Naive thymus-derived CD4-positive, alpha-beta T cell (primary cell): ENCODE measurements at regions not wholly inside any gene's neighbourhood (a gene's known extent, or its start where the extent isn't known, plus 50 kb on each side); places are given as distances from the start of the nearest gene placed in this dataset.

Experiments
- ATAC-seq: fragments of 150-1000 bp; cut with Tn5 transposase; 2 replicates; pipeline ENCODE4 v1.10.0; 2021; ENCODE audit warnings: mild to moderate bottlenecking, moderate library complexity
- CTCF ChIA-PET: fragments of 350-600 bp; sonication (Branson Sonifier 250); formaldehyde crosslinking; loops from one replicate; lab custom pipeline; 2021; ENCODE audit warnings: antibody characterized with exemption; lab: Charles Lee
- POLR2A ChIA-PET: fragments of 350-600 bp; sonication (Branson Sonifier 250); formaldehyde crosslinking; loops from one replicate; lab custom pipeline; 2021; ENCODE audit warnings: antibody characterized with exemption, inconsistent platforms; lab: Charles Lee
- DNase-seq, 9 donors: peaks; one replicate each; pipeline versions ENCODE4 v3.0.0 to v3.0.0-alpha.2; 2020 to 2022; ENCODE audit warnings: mixed read lengths in 1 of 9
- H3K27ac ChIP-seq: one replicate; pipeline ENCODE4 v1.7.0; 2013; ENCODE audit warnings: mild to moderate bottlenecking, low read depth, low read length, moderate library complexity
- H3K27me3 ChIP-seq, 2 donors: one replicate each; pipeline ENCODE4 v1.7.0; 2013; ENCODE audit warnings: low read length in 2 of 2, mild to moderate bottlenecking in 2 of 2, moderate library complexity in 2 of 2; ENCODE audit not compliant: control insufficient read depth in 2 of 2, insufficient read depth in 2 of 2
- H3K36me3 ChIP-seq, 3 experiments: 1 replicate in 2 of 3; 2 replicates in 1 of 3; pipeline ENCODE4 v1.7.0; 2013; ENCODE audit warnings: low read length in 3 of 3, mild to moderate bottlenecking in 3 of 3, moderate library complexity in 1 of 3; ENCODE audit not compliant: insufficient read depth in 3 of 3, control insufficient read depth in 2 of 3
- H3K4me1 ChIP-seq, 2 donors: one replicate each; pipeline ENCODE4 v1.7.0; 2013; ENCODE audit warnings: low read length in 2 of 2, mild to moderate bottlenecking in 2 of 2, moderate library complexity in 1 of 2; ENCODE audit not compliant: control insufficient read depth in 2 of 2, insufficient read depth in 2 of 2
- H3K4me3 ChIP-seq: 2 replicates; pipeline ENCODE4 v1.7.0; 2013; ENCODE audit warnings: mild to moderate bottlenecking, low read length
- H3K9me3 ChIP-seq, 3 experiments: 1 replicate in 2 of 3; 2 replicates in 1 of 3; pipeline ENCODE4 v1.7.0; 2013; ENCODE audit warnings: low read length in 3 of 3; ENCODE audit not compliant: control insufficient read depth in 2 of 3
- H3K27ac Mint-ChIP-seq, 9 donors: one replicate each; pipeline ENCODE4 v1.8.0; 2020 to 2022; ENCODE audit warnings: mixed read lengths in 9 of 9, mild to moderate bottlenecking in 8 of 9, moderate library complexity in 5 of 9, inconsistent platforms in 2 of 9
- H3K27me3 Mint-ChIP-seq, 5 donors: one replicate each; pipeline ENCODE4 v1.8.0; 2021 to 2022; ENCODE audit warnings: mixed read lengths in 5 of 5, mild to moderate bottlenecking in 1 of 5
- H3K36me3 Mint-ChIP-seq, 5 donors: one replicate each; pipeline ENCODE4 v1.8.0; 2020 to 2022; ENCODE audit warnings: mixed read lengths in 5 of 5, mild to moderate bottlenecking in 3 of 5, inconsistent platforms in 1 of 5
- H3K4me1 Mint-ChIP-seq, 7 donors: one replicate each; pipeline ENCODE4 v1.8.0; 2020 to 2022; ENCODE audit warnings: mixed read lengths in 7 of 7, mild to moderate bottlenecking in 3 of 7, inconsistent platforms in 1 of 7
- H3K4me3 Mint-ChIP-seq, 10 donors: one replicate each; pipeline ENCODE4 v1.8.0; 2020 to 2022; ENCODE audit warnings: mild to moderate bottlenecking in 10 of 10, mixed read lengths in 10 of 10, moderate library complexity in 6 of 10, inconsistent platforms in 2 of 10
- H3K9me3 Mint-ChIP-seq, 11 donors: one replicate each; pipeline ENCODE4 v1.8.0; 2020 to 2022; ENCODE audit warnings: mixed read lengths in 11 of 11, mild to moderate bottlenecking in 4 of 11, inconsistent platforms in 1 of 11, moderate library complexity in 1 of 11
- intact Hi-C, 2 donors: fragments of 100-400 bp; cut with micrococcal nuclease; formaldehyde crosslinking; loops; one replicate each; pipeline ENCODE4 v1.15.1; 2023

DNA sequence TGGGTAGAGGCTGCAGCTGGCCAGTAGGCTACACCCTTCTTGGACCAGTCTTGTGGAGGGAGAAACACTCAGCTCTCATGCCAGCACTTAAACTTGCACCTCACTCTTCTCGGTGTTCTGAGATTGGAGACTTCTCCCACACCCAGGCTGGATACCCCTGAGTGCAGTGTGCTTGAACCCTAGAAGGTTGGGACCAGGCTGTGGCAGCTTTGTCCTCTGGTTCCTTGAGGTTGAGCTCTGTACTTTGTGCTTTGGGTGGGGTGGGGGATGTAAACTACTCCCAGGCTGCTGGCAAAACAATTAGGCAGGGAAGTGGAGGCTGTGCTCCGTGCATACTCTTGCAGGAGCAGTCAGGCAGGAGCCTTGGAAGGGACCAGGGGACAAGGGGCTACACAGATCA is 143.6 kb upstream of the GNPDA2 start:
- H3K36me3 Mint-ChIP-seq: no peaks in the 10 kb centered on the region
- H3K27ac Mint-ChIP-seq: no peak overlapping the region

DNA sequence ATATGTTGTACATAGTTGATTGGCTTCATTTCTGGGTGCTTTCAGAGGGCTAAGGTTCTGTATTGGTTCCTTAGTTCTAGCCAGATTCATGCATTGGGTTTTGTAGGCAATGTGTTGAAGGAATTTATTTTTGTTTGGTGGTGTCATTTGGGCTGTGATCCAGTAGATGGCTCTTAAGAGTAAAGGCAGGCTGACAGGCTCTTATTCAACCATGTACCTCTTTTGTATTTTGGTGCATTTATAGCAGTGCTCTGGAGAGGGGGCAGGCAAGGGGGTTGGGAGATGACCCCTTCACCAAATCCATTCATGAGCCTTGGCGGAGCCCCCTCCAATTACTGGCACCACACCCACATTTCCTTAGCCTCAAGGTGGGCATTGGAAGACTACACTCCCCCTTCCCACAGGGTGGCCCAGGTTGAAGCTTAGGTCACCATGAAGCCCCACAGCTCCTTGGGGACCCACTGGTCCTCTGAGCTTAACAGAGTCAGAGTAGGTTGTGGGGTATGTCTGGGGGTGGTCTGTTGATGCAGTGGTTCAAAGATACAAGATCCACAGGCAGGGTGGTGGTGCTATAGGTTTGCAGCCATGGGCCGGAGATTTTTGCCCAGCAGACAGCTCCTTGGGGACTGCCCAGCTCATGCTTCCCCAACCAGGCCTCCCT is 143.0 kb upstream of the GNPDA2 start:
- intact Hi-C loops: no loop called here
- Mint-ChIP-seq H3K9me3 (peaks cover 0 to 7% (median 1%) of the 10 kb centered on the region in 11 donors), H3K27ac (no peak overlapping the region), H3K27me3 (peaks cover 0 to 5% (median 0%) of the 10 kb centered on the region in 5 donors), H3K4me3 (no peak overlapping the region), H3K4me1 (no peaks in the 10 kb centered on the region), H3K36me3 (no peaks in the 10 kb centered on the region)
- ChIA-PET CTCF (no interaction called here), POLR2A (no interaction called here)
- DNase-seq: no peak
- Histone ChIP-seq H3K27me3 (no peaks in the 10 kb centered on the region), H3K4me3 (no peak overlapping the region), H3K4me1 (no peaks in the 10 kb centered on the region), H3K27ac (no peak overlapping the region), H3K9me3 (no peaks in the 10 kb centered on the region), H3K36me3 (no peaks in the 10 kb centered on the region)
- ATAC-seq: no peak

More for the DNA sequence above, 143.6 kb upstream of the GNPDA2 start:
- Mint-ChIP-seq H3K27me3 (no peaks in the 10 kb centered on the region), H3K9me3 (peaks cover 0 to 7% (median 0%) of the 10 kb centered on the region in 11 donors), H3K4me3 (no peak overlapping the region), H3K4me1 (no peaks in the 10 kb centered on the region)
- H3K36me3 ChIP-seq: no peaks in the 10 kb centered on the region
- no peak for DNase-seq
- ChIA-PET CTCF (no interaction called here), POLR2A (no interaction called here)
- no peaks in the 10 kb centered on the region for H3K27me3 ChIP-seq
- intact Hi-C loops: no loop called here
- no peak for ATAC-seq
- H3K4me3 ChIP-seq: no peak overlapping the region
- no peaks in the 10 kb centered on the region for H3K9me3 ChIP-seq
- H3K27ac ChIP-seq: no peak overlapping the region
- H3K4me1 ChIP-seq: no peaks in the 10 kb centered on the region

GRCh38 chr4:44861756-44862155 is 135.4 kb upstream of the GNPDA2 start:
- intact Hi-C loops: no loop called here
- Mint-ChIP-seq H3K4me3 (no peak overlapping the region), H3K9me3 (peaks cover 0 to 7% (median 0%) of the 10 kb centered on the region in 11 donors), H3K36me3 (no peaks in the 10 kb centered on the region), H3K27ac (no peak overlapping the region), H3K27me3 (peaks cover 0 to 5% (median 0%) of the 10 kb centered on the region in 5 donors), H3K4me1 (no peaks in the 10 kb centered on the region)
- Histone ChIP-seq H3K36me3 (no peaks in the 10 kb centered on the region), H3K9me3 (no peaks in the 10 kb centered on the region), H3K4me1 (no peaks in the 10 kb centered on the region), H3K4me3 (no peak overlapping the region), H3K27me3 (no peaks in the 10 kb centered on the region), H3K27ac (no peak overlapping the region)
- POLR2A ChIA-PET: interaction anchor here (0.6 kb wide), 1 partner anchor 45 kb away, joined by 4 read pairs; no protein-coding TSS in a partner anchor
- CTCF ChIA-PET: no interaction called here
- DNase-seq: no peak
- no peak for ATAC-seq

GRCh38 chr4:44859477-44859876 is 133.1 kb upstream of the GNPDA2 start:
- no peak overlapping the region for H3K4me3 Mint-ChIP-seq
- Histone ChIP-seq H3K27ac (no peak overlapping the region), H3K9me3 (no peaks in the 10 kb centered on the region), H3K4me1 (no peaks in the 10 kb centered on the region), H3K4me3 (no peak overlapping the region), H3K27me3 (no peaks in the 10 kb centered on the region), H3K36me3 (no peaks in the 10 kb centered on the region)
- no peaks in the 10 kb centered on the region for H3K4me1 Mint-ChIP-seq
- no peaks in the 10 kb centered on the region for H3K36me3 Mint-ChIP-seq
- POLR2A ChIA-PET: no interaction called here
- CTCF ChIA-PET: no interaction called here
- intact Hi-C loops: no loop called here
- ATAC-seq (no peak), DNase-seq (no peak)
- H3K27ac Mint-ChIP-seq: no peak overlapping the region
- peaks cover 0 to 3% (median 0%) of the 10 kb centered on the region in 5 donors for H3K27me3 Mint-ChIP-seq
- peaks cover 0 to 7% (median 0%) of the 10 kb centered on the region in 11 donors for H3K9me3 Mint-ChIP-seq

- Histone ChIP-seq H3K9me3 (no peaks in the 10 kb centered on the region), H3K4me1 (no peaks in the 10 kb centered on the region), H3K27me3 (no peaks in the 10 kb centered on the region), H3K36me3 (no peaks in the 10 kb centered on the region), H3K4me3 (no peak overlapping the region), H3K27ac (no peak overlapping the region)
- Mint-ChIP-seq H3K9me3 (peaks cover 0 to 14% (median 3%) of the 10 kb centered on the region in 11 donors), H3K27me3 (no peaks in the 10 kb centered on the region), H3K4me3 (no peak overlapping the region), H3K36me3 (no peaks in the 10 kb centered on the region), H3K27ac (no peak overlapping the region), H3K4me1 (no peaks in the 10 kb centered on the region)
- POLR2A ChIA-PET: no interaction called here
- ATAC-seq (no peak), DNase-seq (no peak)
- CTCF ChIA-PET: no interaction called here
- intact Hi-C loops: no loop called here
Observed at GRCh38 chr4:44848466-44848865, 122.1 kb upstream of the GNPDA2 start.

- Histone ChIP-seq H3K36me3 (no peaks in the 10 kb centered on the region), H3K4me3 (no peak overlapping the region), H3K4me1 (no peaks in the 10 kb centered on the region), H3K27me3 (no peaks in the 10 kb centered on the region), H3K27ac (no peak overlapping the region), H3K9me3 (no peaks in the 10 kb centered on the region)
- DNase-seq (no peak), ATAC-seq (no peak)
- no peaks in the 10 kb centered on the region for H3K36me3 Mint-ChIP-seq
- POLR2A ChIA-PET: no interaction called here
- H3K9me3 Mint-ChIP-seq: peaks cover 0 to 8% (median 0%) of the 10 kb centered on the region in 11 donors
- peaks cover 0 to 6% (median 0%) of the 10 kb centered on the region in 5 donors for H3K27me3 Mint-ChIP-seq
- no peaks in the 10 kb centered on the region for H3K4me1 Mint-ChIP-seq
- H3K27ac Mint-ChIP-seq: no peak overlapping the region
- intact Hi-C loops: no loop called here
- CTCF ChIA-PET: no interaction called here
- no peak overlapping the region for H3K4me3 Mint-ChIP-seq
Observed at GRCh38 chr4:44845993-44846392, 119.6 kb upstream of the GNPDA2 start.

DNA sequence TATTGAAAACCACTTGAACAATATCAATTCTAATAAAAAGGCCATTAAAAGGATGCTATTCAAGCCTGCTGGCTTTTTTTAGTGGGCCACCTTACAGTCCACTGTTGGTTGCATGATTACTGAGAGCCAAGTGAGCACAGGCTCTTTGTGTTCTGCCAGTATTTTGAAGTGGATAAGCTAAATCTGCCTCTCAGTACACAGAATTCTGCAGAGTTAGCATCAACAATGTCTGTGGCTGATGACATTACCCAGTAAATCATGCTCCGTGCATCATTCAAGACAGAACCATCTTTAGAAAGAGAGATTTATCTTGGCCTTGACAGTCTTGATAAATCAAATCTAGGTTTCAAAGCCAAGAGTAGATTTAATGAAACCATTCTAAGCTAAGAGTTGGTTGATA is 119.0 kb upstream of the GNPDA2 start:
- Mint-ChIP-seq H3K36me3 (no peaks in the 10 kb centered on the region), H3K9me3 (peaks cover 0 to 6% (median 0%) of the 10 kb centered on the region in 11 donors), H3K27ac (no peak overlapping the region), H3K4me3 (no peak overlapping the region), H3K27me3 (peaks cover 0 to 6% (median 0%) of the 10 kb centered on the region in 5 donors), H3K4me1 (no peaks in the 10 kb centered on the region)
- ATAC-seq (no peak), DNase-seq (no peak)
- Histone ChIP-seq H3K4me3 (no peak overlapping the region), H3K27me3 (no peaks in the 10 kb centered on the region), H3K4me1 (no peaks in the 10 kb centered on the region), H3K9me3 (no peaks in the 10 kb centered on the region), H3K36me3 (no peaks in the 10 kb centered on the region), H3K27ac (no peak overlapping the region)
- intact Hi-C loops: no loop called here
- CTCF ChIA-PET: no interaction called here
- POLR2A ChIA-PET: no interaction called here
